CD14-positive monocyte (primary cell): ENCODE measurements at regions not wholly inside any gene's neighbourhood (a gene's known extent, or its start where the extent isn't known, plus 50 kb on each side); places are given as distances from the start of the nearest gene placed in this dataset.

Source experiments
- DNase-seq, 3 donors: peaks; one replicate each; pipeline ENCODE4 v3.0.0-alpha.2; 2011 to 2022
- H2AFZ ChIP-seq: 2 replicates; pipeline ENCODE4 v1.6.0; 2012; ENCODE audit warnings: mild to moderate bottlenecking, low read depth, low read length, inconsistent platforms; ENCODE audit not compliant: insufficient read depth, poor library complexity, severe bottlenecking
- H3K27ac ChIP-seq, 2 donors: 1 replicate in 1 of 2; 2 replicates in 1 of 2; pipeline ENCODE4 v1.5.1; 2012 to 2013; ENCODE audit warnings: low read length in 2 of 2, control low read depth in 1 of 2, inconsistent platforms in 1 of 2, low read depth in 1 of 2, mild to moderate bottlenecking in 1 of 2
- H3K27me3 ChIP-seq, 2 donors: one replicate each; pipeline versions ENCODE4 v1.6.0 to v1.6.1; 2011 to 2013; ENCODE audit warnings: low read length in 2 of 2; ENCODE audit not compliant: control insufficient read depth in 2 of 2, insufficient read depth in 2 of 2
- H3K36me3 ChIP-seq, 2 donors: replicated peaks in 1 of 2; 1 replicate in 1 of 2; 2 replicates in 1 of 2; pipeline versions ENCODE4 v1.5.1 to v1.6.1; 2012 to 2013; ENCODE audit warnings: low read length in 2 of 2, control low read depth in 1 of 2, inconsistent platforms in 1 of 2, mild to moderate bottlenecking in 1 of 2; ENCODE audit not compliant: insufficient read depth in 2 of 2, control insufficient read depth in 1 of 2
- H3K4me1 ChIP-seq, 2 donors: 1 replicate in 1 of 2; 2 replicates in 1 of 2; pipeline versions ENCODE4 v1.5.1 to v1.6.1; 2012 to 2013; ENCODE audit warnings: low read length in 2 of 2, control low read depth in 1 of 2, inconsistent platforms in 1 of 2, mild to moderate bottlenecking in 1 of 2, moderate library complexity in 1 of 2; ENCODE audit not compliant: insufficient read depth in 2 of 2, control insufficient read depth in 1 of 2
- H3K4me2 ChIP-seq: replicated peaks from 2 replicates; pipeline ENCODE3; 2012; ENCODE audit warnings: low read length, moderate library complexity, mild to moderate bottlenecking; ENCODE audit not compliant: poor library complexity, severe bottlenecking; ENCODE audit errors: extremely low read depth
- H3K4me3 ChIP-seq, 3 experiments: fragments of 200-600 bp in 1 of 3; sonication (generic) in 1 of 3; replicated peaks in 1 of 3; 1 replicate in 2 of 3; 2 replicates in 1 of 3; pipeline ENCODE4 v1.5.1; 2011 to 2013; ENCODE audit warnings: low read length in 3 of 3, mild to moderate bottlenecking in 3 of 3, control low read depth in 2 of 3, low read depth in 2 of 3, inconsistent platforms in 1 of 3, moderate library complexity in 1 of 3
- H3K79me2 ChIP-seq: 2 replicates; pipeline ENCODE4 v1.6.0; 2012; ENCODE audit warnings: mild to moderate bottlenecking, control low read depth, inconsistent platforms, low read length, moderate library complexity; ENCODE audit not compliant: insufficient read depth
- H3K9ac ChIP-seq: 2 replicates; pipeline ENCODE4 v1.6.0; 2017; ENCODE audit warnings: low read length, mild to moderate bottlenecking; ENCODE audit not compliant: insufficient read depth, poor library complexity, severe bottlenecking
- H3K9me3 ChIP-seq, 2 donors: replicated peaks in 1 of 2; 1 replicate in 1 of 2; 2 replicates in 1 of 2; pipeline versions ENCODE4 v1.5.1 to v1.6.1; 2012 to 2013; ENCODE audit warnings: low read length in 2 of 2, control low read depth in 1 of 2; ENCODE audit not compliant: control insufficient read depth in 1 of 2, insufficient read depth in 1 of 2
- H4K20me1 ChIP-seq: 2 replicates; pipeline ENCODE4 v1.6.0; 2012; ENCODE audit warnings: mild to moderate bottlenecking, low read length, control low read depth, moderate library complexity; ENCODE audit not compliant: insufficient read depth
- H3K27ac Mint-ChIP-seq, 7 donors: one replicate each; pipeline ENCODE4 v1.8.0; 2020; ENCODE audit warnings: mild to moderate bottlenecking in 7 of 7, mixed read lengths in 7 of 7, moderate library complexity in 6 of 7, inconsistent platforms in 2 of 7
- H3K27me3 Mint-ChIP-seq, 3 donors: one replicate each; pipeline ENCODE4 v1.8.0; 2021 to 2022; ENCODE audit warnings: low read depth in 3 of 3, mild to moderate bottlenecking in 3 of 3, mixed read lengths in 3 of 3, moderate library complexity in 3 of 3, inconsistent platforms in 1 of 3
- H3K36me3 Mint-ChIP-seq, 2 donors: one replicate each; pipeline ENCODE4 v1.8.0; 2020; ENCODE audit warnings: mixed read lengths in 2 of 2, inconsistent platforms in 1 of 2, mild to moderate bottlenecking in 1 of 2
- H3K4me1 Mint-ChIP-seq: one replicate; pipeline ENCODE4 v1.8.0; 2020; ENCODE audit warnings: mild to moderate bottlenecking, mixed read lengths
- H3K4me3 Mint-ChIP-seq, 2 donors: one replicate each; pipeline ENCODE4 v1.8.0; 2020; ENCODE audit warnings: mild to moderate bottlenecking in 2 of 2, mixed read lengths in 2 of 2, moderate library complexity in 1 of 2
- H3K9me3 Mint-ChIP-seq, 7 donors: one replicate each; pipeline ENCODE4 v1.8.0; 2020 to 2022; ENCODE audit warnings: mixed read lengths in 7 of 7, mild to moderate bottlenecking in 6 of 7, moderate library complexity in 6 of 7, inconsistent platforms in 2 of 7
- CTCF ChIP-seq: fragments of 200-600 bp; IDR thresholded peaks from one replicate; pipeline ENCODE4 v1.8.0; 2022; ENCODE audit warnings: antibody characterized with exemption, mild to moderate bottlenecking
- WGBS: methylation state at CpG from one replicate; pipeline ENCODE4 v1.1.5; 2013; ENCODE audit warnings: missing lambda C conversion rate; ENCODE audit not compliant: insufficient coverage; 5-methylcytosine and 5-hydroxymethylcytosine counted together
- intact Hi-C, 2 donors: fragments of 100-400 bp; cut with micrococcal nuclease; formaldehyde crosslinking; loops; one replicate each; pipeline versions ENCODE4 v1.15.0 to v1.15.1; 2023

- Mint-ChIP-seq H3K4me3 (no peak overlapping the region), H3K36me3 (no peaks in the 10 kb centered on the region), H3K9me3 (peaks cover 0 to 5% (median 3%) of the 10 kb centered on the region in 7 donors), H3K27me3 (peaks cover 0 to 3% (median 0%) of the 10 kb centered on the region in 3 donors), H3K4me1 (no peaks in the 10 kb centered on the region), H3K27ac (no peak overlapping the region)
- TF ChIP-seq CTCF, result no peak
- no peak overlapping the region for H3K9ac ChIP-seq
- no peak for DNase-seq
- no peaks in the 10 kb centered on the region for H4K20me1 ChIP-seq
- H3K36me3 ChIP-seq, result no peaks in the 10 kb centered on the region
- H3K4me3 ChIP-seq, result no peak overlapping the region
- H3K4me2 ChIP-seq, result no peak overlapping the region
- no peaks in the 10 kb centered on the region for H3K4me1 ChIP-seq
- no peaks in the 10 kb centered on the region for H3K27me3 ChIP-seq
- H2AFZ ChIP-seq, result no peak overlapping the region
- H3K27ac ChIP-seq, result no peak overlapping the region
- H3K79me2 ChIP-seq, result no peaks in the 10 kb centered on the region
- intact Hi-C loops, result no loop called here
- no CpG with 5 or more reads among the region's 3 CpGs for WGBS
- H3K9me3 ChIP-seq, result peaks cover 0 to 2% of the 10 kb centered on the region in 2 donors
These were observed 683.2 kb upstream of the IGFBP3 start for GRCh38 chr7:46604241-46604661.

- Mint-ChIP-seq H3K4me1 (no peaks in the 10 kb centered on the region), H3K9me3 (peaks cover 0 to 5% (median 3%) of the 10 kb centered on the region in 7 donors), H3K27me3 (peaks cover 0 to 3% (median 0%) of the 10 kb centered on the region in 3 donors), H3K27ac (peak overlapping the region in 1 of 7 donors; percentile 10), H3K4me3 (no peak overlapping the region), H3K36me3 (no peaks in the 10 kb centered on the region)
- H4K20me1 ChIP-seq, result no peaks in the 10 kb centered on the region
- no peak overlapping the region for H3K4me2 ChIP-seq
- no peaks in the 10 kb centered on the region for H3K27me3 ChIP-seq
- no peak overlapping the region for H3K4me3 ChIP-seq
- H3K27ac ChIP-seq, result no peak overlapping the region
- H3K79me2 ChIP-seq, result no peaks in the 10 kb centered on the region
- no peaks in the 10 kb centered on the region for H3K4me1 ChIP-seq
- 96% methylated on average over 9 of the region's 11 CpGs for WGBS
- H3K9me3 ChIP-seq, result peaks cover 5% of the 10 kb centered on the region in 2 donors
- no peaks in the 10 kb centered on the region for H3K36me3 ChIP-seq
- no peak for TF ChIP-seq CTCF
- H3K9ac ChIP-seq, result no peak overlapping the region
- DNase-seq, result no peak
- intact Hi-C loops, result no loop called here
- no peak overlapping the region for H2AFZ ChIP-seq
These were observed 682.7 kb upstream of the IGFBP3 start for GRCh38 chr7:46603780-46604179.
